ENCODE measurements at regions not wholly inside any gene's neighbourhood (a gene's known extent, or its start where the extent isn't known, plus 50 kb on each side); places are given as distances from the start of the nearest gene placed in this dataset.
"Not testable (repeated sequence)": the region's sequence is repeated elsewhere in the genome, so short reads cannot be mapped to it uniquely, and the experiment has no call there.

- no peak for DNase-seq
Observed at GRCh38 chr2:105525201-105525600, 126.3 kb upstream of the FHL2 start.

GRCh38 chr2:105522645-105523044, 123.8 kb upstream of the FHL2 start:
- no peak for DNase-seq

- no peak for DNase-seq
Observed at GRCh38 chr2:105521616-105522015, 122.8 kb upstream of the FHL2 start.

GRCh38 chr2:105521176-105521575, 122.3 kb upstream of the FHL2 start:
- DNase-seq = peak; percentile 7

GRCh38 chr2:105519516-105519915, 120.7 kb upstream of the FHL2 start:
- DNase-seq = no peak

DNA sequence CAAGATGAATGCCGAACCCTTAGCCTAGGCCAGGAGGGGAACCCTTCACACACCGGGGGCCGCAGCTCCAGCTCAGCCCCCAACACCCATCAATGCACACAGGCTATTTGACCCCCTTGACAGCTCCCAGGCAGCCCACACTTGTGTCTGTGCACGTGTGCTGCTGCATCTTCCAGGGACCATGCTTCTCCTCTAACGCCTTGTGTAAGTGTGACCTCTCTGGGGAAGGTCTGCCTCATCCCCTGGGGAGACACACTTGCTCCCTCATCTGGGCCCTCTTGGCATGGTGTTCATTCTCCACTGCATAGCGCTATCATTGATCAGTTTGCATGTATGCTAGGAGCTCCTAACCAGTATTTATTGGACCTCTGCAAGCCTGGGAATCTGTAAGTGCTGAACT, 120.0 kb upstream of the FHL2 start:
- DNase-seq = peak; percentile 4

DNA sequence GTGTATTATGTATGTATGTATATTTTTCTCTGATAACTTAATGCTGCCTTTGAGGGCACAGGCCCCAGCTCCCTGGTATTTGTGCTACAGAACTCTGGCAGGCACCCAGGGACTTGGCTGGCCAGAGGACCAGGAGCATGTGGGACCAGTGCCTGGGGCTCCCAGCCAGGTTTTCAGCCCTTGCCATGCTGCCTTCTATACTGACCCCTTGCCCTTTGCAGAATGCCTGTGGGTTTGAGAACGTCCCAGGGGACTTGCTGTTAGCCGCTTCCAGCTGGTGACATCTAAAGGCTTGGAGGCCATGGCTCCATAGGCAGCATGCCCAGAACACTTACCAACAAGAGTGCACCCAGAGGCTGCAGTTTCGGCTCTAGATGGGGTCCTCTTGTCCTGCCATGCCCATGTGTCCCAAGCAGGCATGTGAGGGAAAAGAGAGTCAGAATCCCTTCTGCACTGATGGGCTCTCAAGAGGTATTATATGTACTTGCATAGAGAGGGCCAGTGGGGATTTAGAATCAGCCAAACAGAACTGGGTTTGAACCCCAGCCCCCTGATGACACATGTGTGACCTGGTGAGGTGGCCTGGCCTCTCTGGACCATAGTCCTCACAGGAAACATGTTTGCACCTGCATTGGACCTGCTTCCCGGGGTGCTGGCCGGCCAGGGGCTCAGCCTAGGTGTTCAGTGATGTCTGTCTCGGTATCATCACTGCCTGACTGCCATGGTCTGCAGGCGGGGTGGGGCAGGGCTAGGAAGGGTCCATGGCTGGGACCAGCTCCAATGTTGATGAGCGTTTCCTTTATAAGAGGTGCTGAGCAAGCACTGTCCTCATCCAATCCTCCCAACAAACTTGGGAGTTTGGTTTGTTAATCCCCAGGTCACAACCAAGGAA, 119.2 kb upstream of the FHL2 start:
- DNase-seq = peak; percentile 3

GRCh38 chr2:105515581-105516415, 116.9 kb upstream of the FHL2 start:
- DNase-seq = no peak

GRCh38 chr2:105514576-105514975, 115.7 kb upstream of the FHL2 start:
- no peak for DNase-seq

DNA sequence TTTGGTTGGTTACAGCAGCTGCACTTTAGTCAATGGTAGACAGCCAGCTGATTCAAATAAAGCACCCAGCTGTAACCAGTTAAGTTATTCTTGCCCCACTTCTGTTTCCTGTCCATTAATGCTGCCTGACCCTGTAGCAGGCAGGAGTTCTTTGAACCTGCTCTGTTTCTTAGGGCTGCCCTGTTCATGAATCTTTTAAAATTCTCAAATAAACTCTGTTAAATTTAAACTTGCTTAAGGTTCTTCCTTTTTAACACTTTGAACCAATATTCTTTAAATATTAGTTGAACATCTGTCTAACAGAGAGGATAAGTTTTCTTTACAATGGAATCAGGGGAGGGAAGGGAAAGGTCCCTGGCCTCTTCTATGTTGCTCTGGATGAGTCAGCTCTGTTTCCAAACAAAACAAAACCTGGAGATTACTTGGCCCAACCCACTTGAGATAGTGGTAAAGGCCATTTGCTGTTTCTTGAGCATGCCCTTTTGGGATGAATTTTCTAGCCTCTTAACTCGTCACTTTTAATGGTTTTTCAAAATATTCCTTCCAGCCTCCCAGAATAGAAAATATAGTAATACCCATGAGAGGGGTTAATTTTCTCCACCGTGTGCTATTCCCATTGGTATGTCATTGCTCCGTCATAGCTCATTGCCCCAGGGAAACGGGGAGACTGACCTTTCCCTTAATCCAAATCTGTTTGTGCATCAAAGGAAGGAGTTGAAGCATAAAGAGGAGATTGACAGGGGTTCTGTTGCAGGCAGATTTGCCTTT, 112.1 kb upstream of the FHL2 start:
- peak; percentile 2 for DNase-seq

- no peak for DNase-seq
Observed at GRCh38 chr2:105509269-105510086, 110.6 kb upstream of the FHL2 start.

DNA sequence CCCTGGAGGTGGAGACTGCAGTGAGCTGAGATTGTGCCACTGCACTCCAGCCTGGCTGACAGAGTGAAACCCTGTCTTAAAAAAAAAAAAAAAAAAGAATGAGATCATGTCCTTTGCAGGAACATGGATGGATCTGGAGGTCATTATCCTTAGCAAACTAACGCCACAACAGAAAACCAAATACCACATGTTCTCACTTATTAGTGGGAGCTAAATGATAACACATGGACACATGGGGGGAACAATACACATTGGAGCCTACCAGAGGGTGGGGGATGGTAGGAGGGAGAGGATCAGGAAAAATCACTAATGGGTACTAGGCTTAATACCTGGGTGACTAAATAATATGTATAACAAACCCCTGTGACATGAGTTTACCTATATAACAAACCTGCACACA, 108.0 kb upstream of the FHL2 start:
- DNase-seq = not testable (repeated sequence)

- no peak for DNase-seq
Observed at GRCh38 chr2:105504459-105504858, 105.6 kb upstream of the FHL2 start.

DNA sequence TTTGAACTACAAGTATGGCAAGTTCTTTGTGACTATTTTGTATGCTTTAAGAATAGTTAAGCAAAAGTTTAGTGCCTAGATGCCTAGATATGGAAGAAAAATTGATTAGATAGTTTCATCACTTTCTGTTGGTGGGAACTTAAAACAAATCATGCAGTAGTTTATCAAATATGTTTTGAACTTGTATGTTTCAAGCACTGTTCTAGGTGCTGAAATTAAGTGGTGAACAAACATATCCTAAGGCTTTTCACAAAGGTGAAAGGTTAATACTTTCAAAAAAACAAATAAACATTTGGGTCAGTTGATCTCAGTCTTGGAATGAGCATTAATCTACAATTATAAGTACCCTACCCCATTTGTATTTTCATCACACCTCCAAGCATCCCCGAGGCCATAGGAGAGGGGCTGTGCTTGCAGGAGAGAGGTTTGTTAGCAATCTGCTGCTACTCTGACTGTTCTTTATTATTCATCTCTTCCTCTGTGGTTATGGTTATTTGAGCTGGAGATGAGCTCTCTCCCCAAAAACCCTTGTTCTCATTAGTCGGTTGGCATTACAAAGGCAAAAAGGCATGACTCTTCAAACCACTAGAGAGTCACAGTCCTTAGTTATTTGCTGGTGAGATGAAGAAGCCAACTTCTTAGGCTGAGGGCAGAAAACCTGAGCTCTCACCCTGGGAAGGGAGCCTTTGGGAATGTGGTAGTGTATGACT, 103.9 kb upstream of the FHL2 start:
- no peak for DNase-seq

GRCh38 chr2:105498281-105498846, 99.5 kb upstream of the FHL2 start:
- DNase-seq = no peak

DNA sequence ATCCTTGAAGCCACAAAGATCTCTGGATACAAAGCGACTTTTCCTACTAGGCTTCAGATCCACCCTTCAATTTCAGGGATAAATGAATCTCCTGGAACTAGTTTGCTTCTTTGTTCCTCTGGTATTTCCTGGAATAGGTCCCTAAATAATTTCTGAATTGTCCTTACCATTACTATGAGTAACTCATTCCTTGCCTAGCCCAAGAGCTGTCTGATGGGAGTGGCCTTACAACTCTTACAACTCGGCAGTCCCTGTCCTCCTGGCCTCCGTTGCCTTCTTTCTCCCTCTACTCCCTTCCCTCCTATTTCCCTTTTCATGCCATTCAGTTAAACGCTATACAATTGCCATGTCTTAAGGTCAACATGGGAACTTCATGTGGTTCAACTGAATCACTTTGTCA, 98.2 kb upstream of the FHL2 start:
- no peak for DNase-seq

DNA sequence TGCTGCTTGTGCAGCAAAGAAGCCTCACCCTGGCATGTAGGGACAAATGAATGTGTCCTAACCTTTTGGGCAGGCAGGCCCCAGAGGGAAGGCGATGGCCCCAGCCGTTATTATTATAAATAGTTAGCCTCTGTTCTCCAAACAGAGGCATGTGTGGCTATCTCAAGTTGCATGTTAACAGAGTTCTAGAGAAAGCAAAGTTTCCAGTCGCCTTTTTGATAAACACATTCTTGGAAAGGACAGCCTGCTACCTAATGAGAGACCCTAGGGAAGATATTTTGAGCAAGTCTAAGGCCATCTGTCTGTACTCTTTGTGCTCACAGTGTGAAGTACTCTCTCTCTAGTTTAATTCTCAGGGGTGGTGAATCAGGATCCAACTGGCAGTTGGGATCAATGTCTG, 97.4 kb upstream of the FHL2 start:
- no peak for DNase-seq

- DNase-seq = no peak
Observed at GRCh38 chr2:105494683-105495425, 96.0 kb upstream of the FHL2 start.

DNA sequence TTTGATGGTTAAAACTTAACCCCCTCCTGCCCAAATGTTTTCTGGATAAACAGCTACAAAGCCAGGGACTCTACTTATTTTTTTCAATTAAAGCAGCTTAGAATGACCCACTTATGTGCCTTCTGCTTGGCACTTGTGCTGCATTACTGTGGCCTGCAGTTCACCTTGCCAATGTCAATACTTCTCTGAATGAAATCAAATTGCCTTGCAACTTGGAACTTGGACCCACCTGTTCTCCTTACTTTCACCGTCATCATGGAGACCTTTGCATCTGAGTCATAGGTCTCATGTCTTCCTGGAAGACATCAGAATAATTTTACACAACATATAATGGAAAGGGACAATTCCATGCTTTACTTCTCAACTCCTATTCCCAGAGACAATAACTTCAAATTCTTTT, 92.1 kb upstream of the FHL2 start:
- DNase-seq = no peak

DNA sequence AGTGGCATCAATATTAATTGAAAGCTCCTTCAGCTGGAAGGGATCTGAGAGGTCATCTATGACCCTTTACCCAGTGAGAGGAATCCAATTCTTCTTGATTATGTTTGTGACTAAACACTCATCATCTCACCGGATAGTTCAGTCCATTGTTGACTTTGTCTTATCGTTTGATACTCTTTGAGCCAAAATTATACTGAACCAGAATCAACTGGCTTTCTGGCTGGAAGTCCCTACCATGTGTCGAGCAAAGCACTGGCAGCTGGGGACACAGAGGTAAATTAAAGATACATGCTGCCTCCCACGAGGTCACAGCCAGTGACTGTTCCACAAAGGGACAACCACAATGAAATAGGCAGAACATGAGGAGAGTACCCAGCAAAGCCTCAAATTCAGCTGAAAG, 91.4 kb upstream of the FHL2 start:
- DNase-seq = no peak
